Kidney glomerular epithelial cell (primary cell): ENCODE measurements at regions not wholly inside any gene's neighbourhood (a gene's known extent, or its start where the extent isn't known, plus 50 kb on each side); places are given as distances from the start of the nearest gene placed in this dataset.
"Not testable (repeated sequence)": the region's sequence is repeated elsewhere in the genome, so short reads cannot be mapped to it uniquely, and the experiment has no call there.

ENCODE experiments used
- DNase-seq: peaks from one replicate; lab custom pipeline; 2025; lab: John Stamatoyannopoulos, UW

- DNase-seq = no peak
Measured at GRCh38 chr20:53800418-53800817, 206.8 kb upstream of the ZNF217 start.

- DNase-seq = no peak
Measured at GRCh38 chr20:53797085-53797484, 203.4 kb upstream of the ZNF217 start.

GRCh38 chr20:53795170-53795569 lies 201.5 kb upstream of the ZNF217 start:
- DNase-seq = peak; percentile 18

- DNase-seq = peak; percentile 8
Measured at GRCh38 chr20:53794529-53795115, 201.0 kb upstream of the ZNF217 start.

GRCh38 chr20:53793783-53794383 lies 200.2 kb upstream of the ZNF217 start:
- no peak for DNase-seq

GRCh38 chr20:53792946-53793536 lies 199.4 kb upstream of the ZNF217 start:
- no peak for DNase-seq

- DNase-seq = no peak
Measured at GRCh38 chr20:53789989-53790675, 196.5 kb upstream of the ZNF217 start.

GRCh38 chr20:53788253-53789022 lies 194.8 kb upstream of the ZNF217 start:
- no peak for DNase-seq

GRCh38 chr20:53787491-53787931 lies 193.9 kb upstream of the ZNF217 start:
- DNase-seq = not testable (repeated sequence)

GRCh38 chr20:53786445-53787267 lies 193.0 kb upstream of the ZNF217 start:
- no peak for DNase-seq

GRCh38 chr20:53786071-53786444 lies 192.4 kb upstream of the ZNF217 start:
- no peak for DNase-seq

GRCh38 chr20:53785320-53785719 lies 191.7 kb upstream of the ZNF217 start:
- no peak for DNase-seq

- DNase-seq = no peak
Measured at GRCh38 chr20:53783768-53784167, 190.1 kb upstream of the ZNF217 start.

GRCh38 chr20:53782612-53783246 lies 189.1 kb upstream of the ZNF217 start:
- DNase-seq = no peak

GRCh38 chr20:53779822-53780221 lies 186.2 kb upstream of the ZNF217 start:
- DNase-seq = no peak

GRCh38 chr20:53778736-53779135 lies 185.1 kb upstream of the ZNF217 start:
- DNase-seq = no peak

- DNase-seq = no peak
Measured at GRCh38 chr20:53778041-53778516, 184.4 kb upstream of the ZNF217 start.

GRCh38 chr20:53777402-53777801 lies 183.8 kb upstream of the ZNF217 start:
- not testable (repeated sequence) for DNase-seq

GRCh38 chr20:53776858-53777257 lies 183.2 kb upstream of the ZNF217 start:
- DNase-seq = no peak

GRCh38 chr20:53774461-53775203 lies 181.0 kb upstream of the ZNF217 start:
- peak; percentile 95 for DNase-seq
